GM18867 (cell line): ENCODE measurements at regions not wholly inside any gene's neighbourhood (a gene's known extent, or its start where the extent isn't known, plus 50 kb on each side); places are given as distances from the start of the nearest gene placed in this dataset.
"Not testable (repeated sequence)": the region's sequence is repeated elsewhere in the genome, so short reads cannot be mapped to it uniquely, and the experiment has no call there.

Experiments
- ATAC-seq: cut with Tn5 transposase; IDR thresholded peaks from one replicate; pipeline ENCODE4 v1.9.1; 2021; ENCODE audit warnings: mild to moderate bottlenecking, moderate library complexity; ENCODE audit not compliant: unreplicated experiment

- no peak for ATAC-seq
These were observed 135.7 kb downstream of the EHF start for GRCh38 chr11:34756591-34756990.

GRCh38 chr11:34755671-34756070 is 134.8 kb downstream of the EHF start:
- no peak for ATAC-seq

DNA sequence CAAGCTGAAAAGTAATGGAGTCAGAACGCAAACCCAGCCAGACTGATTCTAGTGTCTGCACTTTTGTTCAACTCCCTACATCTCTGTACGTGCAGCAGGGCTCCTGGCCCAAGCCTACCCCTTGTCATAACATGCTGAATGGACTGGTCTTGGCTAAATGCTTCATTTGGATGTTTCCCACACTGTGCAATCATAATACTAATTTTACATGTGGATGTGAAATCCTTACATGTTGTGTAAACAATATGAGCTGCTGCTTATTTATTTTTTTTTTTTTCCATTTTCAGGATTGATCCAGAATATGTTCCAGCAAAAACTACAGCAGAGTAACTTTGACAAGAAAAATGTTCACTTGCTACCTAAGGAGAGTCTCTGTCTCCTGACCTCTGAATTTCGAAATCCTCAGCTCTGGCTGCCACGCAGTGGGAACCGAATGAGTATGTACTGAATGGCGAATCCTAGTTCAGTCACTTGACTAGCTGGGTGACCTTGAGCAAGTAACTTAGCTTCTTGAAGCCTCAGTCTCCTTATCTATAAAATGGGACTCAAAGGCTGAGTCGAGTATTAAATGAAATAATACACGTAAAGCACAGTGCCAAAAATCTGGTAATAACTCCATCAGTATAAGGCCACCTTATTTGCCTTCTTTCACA is 133.4 kb downstream of the EHF start:
- no peak for ATAC-seq

DNA sequence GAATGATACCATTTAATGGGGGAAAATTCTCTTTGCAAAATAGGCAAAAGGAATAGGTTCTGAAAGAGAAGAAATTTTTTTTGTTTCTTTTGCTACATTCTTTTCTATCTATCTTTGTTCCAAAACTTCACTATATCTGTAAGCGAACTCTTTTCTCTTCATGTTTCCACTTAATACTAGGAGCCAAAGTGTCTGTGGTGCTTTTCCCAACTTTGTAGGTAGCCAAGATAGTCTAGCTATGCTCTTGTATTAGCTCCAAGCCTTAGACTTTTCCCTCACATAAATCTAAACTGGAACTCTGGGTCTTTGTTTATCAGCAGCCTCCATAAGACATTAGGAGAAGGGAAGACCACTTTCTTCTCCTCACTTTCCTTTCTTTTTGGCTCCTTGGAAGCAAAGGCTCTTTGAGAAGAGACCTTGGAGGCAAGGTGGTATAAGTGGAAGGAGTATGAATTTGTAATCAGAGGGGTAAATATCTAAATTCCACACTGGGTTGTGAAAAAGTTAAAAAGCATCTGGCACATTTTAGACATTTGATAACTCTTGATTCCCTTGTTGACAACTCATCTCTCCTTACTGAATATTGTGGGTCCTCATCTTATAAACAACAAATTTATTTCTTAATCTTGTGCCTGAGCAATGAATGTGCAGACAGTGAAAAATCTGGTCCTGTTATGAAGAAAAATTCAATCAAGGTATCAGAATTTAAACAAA is 130.0 kb downstream of the EHF start:
- no peak for ATAC-seq

- ATAC-seq, result no peak
These were observed 129.1 kb downstream of the EHF start for GRCh38 chr11:34749666-34750659.

DNA sequence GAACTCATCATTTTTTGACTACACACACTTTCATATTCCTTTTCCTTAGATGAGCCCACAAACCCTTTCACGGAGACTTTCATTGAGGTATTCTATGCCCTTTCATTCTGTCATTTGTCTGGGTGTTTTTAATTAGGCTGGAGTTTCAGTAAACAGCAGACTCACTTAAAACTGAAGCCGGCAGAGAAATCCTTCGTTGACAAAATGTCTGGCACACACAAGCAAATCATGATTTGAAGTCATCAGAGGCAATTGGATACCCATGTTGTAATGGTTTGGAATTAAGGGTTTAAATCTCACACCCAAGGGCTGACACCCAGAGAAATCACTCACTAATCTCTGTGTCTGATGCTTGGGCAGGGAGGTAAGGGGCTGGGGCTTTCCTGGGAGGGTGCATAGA is 127.1 kb downstream of the EHF start:
- no peak for ATAC-seq

DNA sequence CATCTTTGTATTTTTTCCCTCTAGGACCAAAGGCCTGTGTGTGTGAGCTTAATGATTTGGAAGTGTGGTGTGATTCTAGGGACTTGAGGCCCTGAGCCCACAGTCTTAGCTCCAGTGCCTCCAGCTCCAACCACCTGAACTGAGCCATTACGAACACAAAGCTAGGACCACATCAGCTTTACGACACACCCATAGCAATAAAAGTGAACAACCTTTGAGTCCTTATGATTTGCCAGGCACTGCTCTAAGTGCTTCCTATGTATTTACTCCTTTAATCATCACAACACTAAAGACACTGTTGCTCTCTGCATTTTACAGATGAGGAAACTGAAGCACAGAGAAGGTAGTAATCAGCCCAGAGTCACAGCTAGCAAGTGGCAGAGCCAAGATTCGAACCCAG is 126.4 kb downstream of the EHF start:
- no peak for ATAC-seq

DNA sequence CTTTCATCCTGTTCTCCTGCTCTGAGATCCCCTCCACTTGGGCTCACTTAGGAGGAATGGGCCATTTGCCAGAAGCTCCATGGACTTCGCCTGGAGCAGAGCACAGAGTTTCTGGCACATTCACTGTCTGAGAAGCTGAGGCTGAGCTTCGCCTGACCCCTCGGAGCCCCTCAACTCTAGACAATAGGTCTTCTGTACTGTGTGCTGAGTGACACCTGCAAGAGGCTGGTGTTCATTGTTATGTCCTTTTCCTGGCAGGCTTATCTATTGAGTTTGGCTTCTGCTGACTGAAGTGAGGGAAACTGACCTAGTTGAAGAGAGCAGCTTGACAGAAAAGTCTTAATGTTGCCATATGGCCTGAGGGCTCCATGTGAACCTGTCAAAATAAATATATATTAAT is 124.3 kb downstream of the EHF start:
- no peak for ATAC-seq

- ATAC-seq, result no peak
These were observed 123.6 kb downstream of the EHF start for GRCh38 chr11:34744511-34744910.

- no peak for ATAC-seq
These were observed 117.3 kb downstream of the EHF start for GRCh38 chr11:34738237-34738636.

DNA sequence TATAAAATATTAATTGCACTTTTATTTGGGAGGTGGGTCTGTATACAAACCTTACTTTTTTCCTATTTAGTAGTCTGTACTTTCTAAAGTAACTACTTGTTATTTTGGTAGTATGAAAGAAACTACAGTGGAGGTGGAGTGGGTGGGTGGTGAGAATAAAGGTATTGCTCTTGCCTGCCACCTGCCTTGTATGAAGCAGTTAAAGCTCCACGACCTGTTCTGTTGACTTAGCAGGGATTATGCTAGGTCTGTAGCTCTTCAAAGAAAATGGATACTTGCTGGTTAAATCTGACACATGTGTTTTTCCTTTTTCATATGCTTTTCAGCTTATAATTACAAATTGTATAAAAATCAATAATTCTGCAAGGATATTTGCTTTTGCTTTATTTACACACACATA is 111.9 kb downstream of the EHF start:
- no peak for ATAC-seq

DNA sequence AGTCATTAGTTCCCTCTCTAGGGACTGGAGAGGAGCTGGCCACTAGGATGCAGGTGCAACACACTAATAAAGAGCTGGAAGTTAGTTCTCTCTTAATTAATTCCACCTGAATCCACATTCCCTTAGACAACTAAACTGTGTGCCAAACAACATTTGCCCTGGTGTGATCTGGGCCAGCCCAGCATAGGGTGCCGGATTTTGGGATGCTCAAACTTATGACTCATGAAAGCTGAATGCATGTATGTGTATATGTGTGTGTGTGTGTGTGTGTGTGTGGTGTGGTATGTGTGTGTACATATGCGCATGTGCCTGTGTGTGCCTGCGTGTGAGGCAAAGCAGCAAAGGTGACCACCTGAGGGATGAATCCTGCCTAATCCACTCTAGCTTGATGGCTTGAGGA is 110.7 kb downstream of the EHF start:
- no peak for ATAC-seq

DNA sequence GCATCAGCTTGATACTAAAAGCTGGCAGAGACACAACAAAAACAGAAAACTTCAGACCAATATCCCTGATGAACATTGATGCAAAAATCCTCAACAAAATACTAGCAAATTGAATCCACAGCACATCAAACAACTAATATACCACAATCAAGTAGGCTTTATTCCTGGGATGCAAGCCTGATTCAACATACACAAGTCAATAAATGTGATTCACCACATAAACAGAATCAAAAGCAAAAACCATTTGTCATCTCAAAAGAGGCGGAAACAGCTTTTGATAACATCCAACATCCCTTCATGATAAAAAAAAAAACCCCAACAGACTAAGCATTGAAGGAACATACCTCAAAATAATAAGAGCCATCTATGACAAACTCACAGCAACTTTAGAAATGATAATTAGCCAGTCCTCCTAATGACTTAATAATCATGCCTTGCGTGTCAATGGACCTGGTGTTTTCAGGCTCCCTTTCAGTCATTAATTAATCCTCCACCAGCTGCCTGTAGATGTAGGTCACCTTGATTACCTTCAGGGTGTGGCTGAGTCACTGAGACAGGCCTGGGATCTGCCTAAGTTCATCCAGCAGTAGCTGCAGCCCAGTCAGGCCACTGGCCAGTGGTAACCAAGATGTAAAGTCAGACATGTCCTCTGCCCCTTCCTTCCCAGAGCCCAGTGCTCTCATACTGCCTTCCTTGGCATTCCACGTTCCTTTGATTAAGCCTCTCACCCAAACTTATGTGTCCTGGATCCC is 109.8 kb downstream of the EHF start:
- ATAC-seq, result no peak

- no peak for ATAC-seq
These were observed 107.7 kb downstream of the EHF start for GRCh38 chr11:34728609-34729008.

- ATAC-seq, result no peak
These were observed 106.4 kb downstream of the EHF start for GRCh38 chr11:34727228-34727737.

- ATAC-seq, result no peak
These were observed 104.1 kb downstream of the EHF start for GRCh38 chr11:34724973-34725372.

DNA sequence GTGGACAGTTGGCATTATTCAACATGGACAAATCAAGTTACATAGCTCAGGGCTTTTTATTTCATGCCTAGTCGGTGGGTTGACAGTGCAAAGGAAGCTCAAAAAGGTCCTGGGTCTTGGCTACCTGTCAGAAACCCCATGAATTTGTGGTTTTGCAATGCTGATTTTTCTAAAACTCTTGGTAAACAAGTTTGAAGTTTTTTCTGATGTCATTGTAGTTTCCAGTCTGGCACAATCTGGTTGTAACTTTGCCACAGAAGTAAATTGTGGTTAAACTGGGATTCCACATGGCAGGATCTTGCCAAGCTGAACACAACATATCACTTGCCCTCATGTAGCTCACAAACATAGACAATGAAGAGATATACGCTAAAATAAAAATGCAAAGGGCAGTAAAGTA is 100.8 kb downstream of the EHF start:
- no peak for ATAC-seq

- ATAC-seq, result no peak
These were observed 98.5 kb downstream of the EHF start for GRCh38 chr11:34719303-34719848.

DNA sequence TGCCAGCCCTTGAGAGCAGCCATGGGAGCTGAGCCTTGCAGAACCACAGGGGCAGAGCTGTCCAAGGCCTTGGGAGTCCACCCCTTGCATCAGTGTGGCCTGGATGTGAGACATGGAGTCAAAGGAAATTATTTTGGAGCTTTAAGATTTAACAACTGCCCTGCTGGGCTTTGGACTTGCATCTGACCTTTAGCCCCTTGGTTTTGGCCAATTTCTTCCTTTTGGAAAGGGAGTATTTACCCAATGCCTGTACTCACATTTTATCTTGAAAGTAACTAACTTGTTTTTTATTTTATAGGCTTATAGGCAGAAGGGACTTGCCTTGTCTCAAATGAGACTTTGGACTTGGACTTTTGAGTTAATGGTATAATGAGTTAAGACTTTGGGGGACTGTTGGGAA is 92.7 kb downstream of the EHF start:
- ATAC-seq, result not testable (repeated sequence)
